Tibial nerve (tissue), 4 donors: ENCODE measurements at regions not wholly inside any gene's neighbourhood (a gene's known extent, or its start where the extent isn't known, plus 50 kb on each side); places are given as distances from the start of the nearest gene placed in this dataset.
"Not testable (repeated sequence)": the region's sequence is repeated elsewhere in the genome, so short reads cannot be mapped to it uniquely, and the experiment has no call there.

Experiments used
- DNase-seq, 2 donors: peaks; one replicate each; pipeline ENCODE4 v3.0.0-alpha.2; 2019; ENCODE audit warnings: low spot score in 2 of 2
- H3K27ac ChIP-seq, 4 donors: fragments of 200-600 bp; sonication (generic) in 3 of 4; one replicate each; pipeline ENCODE4 v1.5.1; 2017 to 2019; ENCODE audit warnings: mild to moderate bottlenecking in 1 of 4
- H3K27me3 ChIP-seq, 2 donors: fragments of 200-600 bp; sonication (generic) in 1 of 2; one replicate each; pipeline versions ENCODE4 v1.5.1 to v1.6.0; 2017 to 2019
- H3K36me3 ChIP-seq, 3 donors: fragments of 200-600 bp; sonication (generic); one replicate each; pipeline ENCODE4 v1.5.1; 2018 to 2019
- H3K4me1 ChIP-seq, 4 donors: fragments of 200-600 bp; sonication (generic) in 3 of 4; one replicate each; pipeline ENCODE4 v1.5.1; 2017 to 2019
- H3K4me3 ChIP-seq, 4 donors: fragments of 200-600 bp; sonication (generic) in 3 of 4; one replicate each; pipeline ENCODE4 v1.5.1; 2017 to 2019; ENCODE audit warnings: mild to moderate bottlenecking in 1 of 4, moderate library complexity in 1 of 4
- H3K9me3 ChIP-seq, 4 donors: fragments of 200-600 bp; sonication (generic) in 3 of 4; one replicate each; pipeline ENCODE4 v1.5.1; 2017 to 2019
- EP300 ChIP-seq, 2 donors: sonication (generic); formaldehyde crosslinking; IDR thresholded peaks; one replicate each; pipeline ENCODE4 v1.6.1; 2017; ENCODE audit warnings: antibody characterized with exemption in 2 of 2, mild to moderate bottlenecking in 1 of 2
- POLR2A ChIP-seq, 2 donors: fragments of 450-650 bp; IDR thresholded peaks; one replicate each; pipeline ENCODE4 v1.6.1; 2017; ENCODE audit warnings: antibody characterized with exemption in 2 of 2, mild to moderate bottlenecking in 2 of 2, moderate library complexity in 2 of 2
- WGBS, 2 donors: methylation state at CpG; one replicate each; pipeline ENCODE4 v1.1.5; 2018; 5-methylcytosine and 5-hydroxymethylcytosine counted together
- TF ChIP-seq, protein P1 (sequence below), 5 experiments: fragments of 200-600 bp in 3 of 5; fragments of 450-650 bp in 2 of 5; sonication (generic) in 3 of 5; IDR thresholded peaks; one replicate each; pipeline ENCODE4 v1.5.1; 2016 to 2019; ENCODE audit warnings: antibody characterized with exemption in 5 of 5, mild to moderate bottlenecking in 3 of 5, moderate library complexity in 2 of 5

DNA sequence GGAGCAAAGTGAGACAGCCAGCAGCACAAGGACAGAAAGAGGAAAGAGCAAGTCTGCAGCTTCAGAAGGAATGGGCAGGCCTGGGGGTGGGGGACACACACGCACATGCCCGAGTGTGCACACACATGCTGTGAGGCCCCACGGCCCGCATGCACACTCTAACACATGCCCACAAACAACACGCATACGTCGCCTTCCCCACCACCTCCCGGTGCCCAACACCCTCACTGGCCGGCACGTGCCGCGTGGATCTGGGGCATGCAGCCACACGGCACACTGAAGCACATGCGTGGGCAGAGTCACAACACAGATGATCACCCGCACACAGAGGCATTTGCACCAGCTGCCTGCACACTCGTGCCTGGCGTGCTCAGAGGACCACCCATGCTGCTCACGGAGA lies 161.5 kb downstream of the GOLGA6L4 start:
- H3K9me3 ChIP-seq, DNase-seq, H3K27me3 ChIP-seq, H3K4me3 ChIP-seq, H3K27ac ChIP-seq, H3K4me1 ChIP-seq: not testable (repeated sequence)
- peaks cover 0 to 21% (median 0%) of the 10 kb centered on the region in 3 donors for H3K36me3 ChIP-seq
- 81 to 84% methylated on average over 7 to 14 of the region's 18 CpGs for WGBS, 2 donors

- WGBS, 2 donors, result 83 to 92% methylated on average over 3 to 4 of the region's 4 CpGs
- H3K9me3 ChIP-seq, H3K4me3 ChIP-seq, H3K27me3 ChIP-seq, H3K4me1 ChIP-seq, DNase-seq, H3K27ac ChIP-seq: not testable (repeated sequence)
- H3K36me3 ChIP-seq, result peaks cover 0 to 32% (median 0%) of the 10 kb centered on the region in 3 donors
These were observed 162.5 kb downstream of the GOLGA6L4 start for GRCh38 chr15:84398087-84398486.

GRCh38 chr15:84398763-84399701 lies 163.5 kb downstream of the GOLGA6L4 start:
- no peak overlapping the region for H3K27ac ChIP-seq
- no peak for DNase-seq
- no peaks in the 10 kb centered on the region for H3K4me1 ChIP-seq
- no peak overlapping the region for H3K4me3 ChIP-seq
- 88 to 92% methylated on average over 28 to 29 of the region's 42 CpGs for WGBS, 2 donors
- no peaks in the 10 kb centered on the region for H3K9me3 ChIP-seq
- TF ChIP-seq POLR2A (IDR thresholded peaks at IDR 0.05) (no peak), EP300 (IDR thresholded peaks at IDR 0.05) (no peak)
- TF ChIP-seq, protein P1, sequence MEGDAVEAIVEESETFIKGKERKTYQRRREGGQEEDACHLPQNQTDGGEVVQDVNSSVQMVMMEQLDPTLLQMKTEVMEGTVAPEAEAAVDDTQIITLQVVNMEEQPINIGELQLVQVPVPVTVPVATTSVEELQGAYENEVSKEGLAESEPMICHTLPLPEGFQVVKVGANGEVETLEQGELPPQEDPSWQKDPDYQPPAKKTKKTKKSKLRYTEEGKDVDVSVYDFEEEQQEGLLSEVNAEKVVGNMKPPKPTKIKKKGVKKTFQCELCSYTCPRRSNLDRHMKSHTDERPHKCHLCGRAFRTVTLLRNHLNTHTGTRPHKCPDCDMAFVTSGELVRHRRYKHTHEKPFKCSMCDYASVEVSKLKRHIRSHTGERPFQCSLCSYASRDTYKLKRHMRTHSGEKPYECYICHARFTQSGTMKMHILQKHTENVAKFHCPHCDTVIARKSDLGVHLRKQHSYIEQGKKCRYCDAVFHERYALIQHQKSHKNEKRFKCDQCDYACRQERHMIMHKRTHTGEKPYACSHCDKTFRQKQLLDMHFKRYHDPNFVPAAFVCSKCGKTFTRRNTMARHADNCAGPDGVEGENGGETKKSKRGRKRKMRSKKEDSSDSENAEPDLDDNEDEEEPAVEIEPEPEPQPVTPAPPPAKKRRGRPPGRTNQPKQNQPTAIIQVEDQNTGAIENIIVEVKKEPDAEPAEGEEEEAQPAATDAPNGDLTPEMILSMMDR (IDR thresholded peaks at IDR 0.05), result no peak
- peaks cover 0 to 35% (median 0%) of the 10 kb centered on the region in 3 donors for H3K36me3 ChIP-seq
- no peaks in the 10 kb centered on the region for H3K27me3 ChIP-seq

GRCh38 chr15:84400017-84400740 lies 164.6 kb downstream of the GOLGA6L4 start:
- TF ChIP-seq, protein P1 (IDR thresholded peaks at IDR 0.05), result no peak
- TF ChIP-seq POLR2A (IDR thresholded peaks at IDR 0.05) (no peak), EP300 (IDR thresholded peaks at IDR 0.05) (no peak)
- no peak overlapping the region for H3K4me3 ChIP-seq
- no peak overlapping the region for H3K27ac ChIP-seq
- H3K4me1 ChIP-seq, result no peaks in the 10 kb centered on the region
- DNase-seq, result no peak
- no peaks in the 10 kb centered on the region for H3K27me3 ChIP-seq
- 75% methylated on average over 13 of the region's 13 CpGs for WGBS, 2 donors
- H3K36me3 ChIP-seq, result peaks cover 0 to 35% (median 0%) of the 10 kb centered on the region in 3 donors
- H3K9me3 ChIP-seq, result no peaks in the 10 kb centered on the region

- DNase-seq, result no peak
- Histone ChIP-seq H3K4me1 (no peaks in the 10 kb centered on the region), H3K27me3 (no peaks in the 10 kb centered on the region), H3K36me3 (peaks cover 0 to 35% (median 0%) of the 10 kb centered on the region in 3 donors), H3K4me3 (no peak overlapping the region), H3K27ac (no peak overlapping the region), H3K9me3 (no peaks in the 10 kb centered on the region)
- WGBS, 2 donors, result 86 to 100% methylated on average over 1 to 4 of the region's 5 CpGs
- TF ChIP-seq, protein P1 (IDR thresholded peaks at IDR 0.05), result no peak
- no peak for TF ChIP-seq POLR2A (IDR thresholded peaks at IDR 0.05)
- TF ChIP-seq EP300 (IDR thresholded peaks at IDR 0.05), result no peak
These were observed 165.2 kb downstream of the GOLGA6L4 start for GRCh38 chr15:84400820-84401219.

- not testable (repeated sequence) for H3K27me3 ChIP-seq, H3K9me3 ChIP-seq, DNase-seq, H3K4me1 ChIP-seq, H3K27ac ChIP-seq, H3K4me3 ChIP-seq
- H3K36me3 ChIP-seq, result peaks cover 0 to 35% (median 0%) of the 10 kb centered on the region in 3 donors
- WGBS, 2 donors, result 81 to 88% methylated on average over 5 of the region's 5 CpGs
These were observed 165.9 kb downstream of the GOLGA6L4 start for GRCh38 chr15:84401461-84401860.

DNA sequence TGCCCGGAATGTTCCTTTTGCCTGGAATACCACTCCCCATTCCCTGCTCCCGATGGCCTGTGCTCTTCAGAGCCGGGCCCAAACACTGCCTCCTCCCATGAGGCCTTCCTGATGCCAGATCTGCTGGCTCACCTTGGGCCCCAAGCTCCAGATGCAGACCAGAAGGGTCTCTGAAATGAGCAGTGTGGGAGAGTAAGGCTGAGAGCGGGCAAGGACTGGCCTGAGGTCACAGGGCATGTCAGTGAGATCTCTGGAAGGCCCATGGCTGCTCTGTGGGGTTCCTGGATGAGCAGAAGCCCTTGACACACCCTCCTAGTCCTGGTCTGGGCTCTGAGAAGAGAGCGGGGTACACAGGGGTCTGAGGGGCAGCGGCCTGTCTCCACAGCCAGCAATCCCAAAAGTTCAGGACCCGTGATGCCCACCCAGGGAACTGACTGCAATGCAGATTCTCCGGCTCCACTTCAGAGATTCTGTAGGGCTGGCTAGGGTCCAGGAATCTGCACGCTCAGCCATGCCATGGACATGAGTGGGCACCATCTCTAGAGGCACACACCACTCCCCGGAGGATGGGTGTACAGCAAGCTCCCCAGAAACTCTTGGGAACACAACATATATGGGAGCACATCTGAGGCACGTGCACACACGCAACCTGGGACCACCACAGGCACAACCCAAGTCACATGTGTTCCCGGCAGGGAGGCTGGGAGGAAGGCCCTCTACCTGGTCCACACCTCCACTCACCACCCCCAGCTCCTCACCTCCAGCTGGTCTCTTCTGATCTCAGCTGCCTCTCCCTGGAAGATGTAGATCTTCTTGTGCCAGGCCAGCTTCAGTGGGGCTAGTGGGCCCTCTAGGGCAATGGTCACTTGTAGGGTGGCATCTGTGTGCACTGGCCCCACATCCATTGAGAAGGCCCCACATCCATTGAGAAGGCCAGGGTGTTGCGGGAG lies 166.6 kb downstream of the GOLGA6L4 start:
- H3K9me3 ChIP-seq, DNase-seq, H3K4me1 ChIP-seq, H3K27ac ChIP-seq, H3K4me3 ChIP-seq, H3K27me3 ChIP-seq: not testable (repeated sequence)
- H3K36me3 ChIP-seq, result peaks cover 0 to 35% (median 0%) of the 10 kb centered on the region in 3 donors
- WGBS, 2 donors, result 89 to 93% methylated on average over 11 to 12 of the region's 14 CpGs
